Peyer's patch (tissue), 4 donors: ENCODE measurements at regions not wholly inside any gene's neighbourhood (a gene's known extent, or its start where the extent isn't known, plus 50 kb on each side); places are given as distances from the start of the nearest gene placed in this dataset.

Source experiments
- DNase-seq, 3 donors: peaks; one replicate each; pipeline ENCODE4 v3.0.0-alpha.2; 2017 to 2019
- H3K27ac ChIP-seq, 4 donors: fragments of 200-600 bp; sonication (generic); one replicate each; pipeline ENCODE4 v1.5.1; 2016 to 2019
- H3K27me3 ChIP-seq, 2 donors: fragments of 200-600 bp; sonication (generic); one replicate each; pipeline ENCODE4 v1.5.1; 2019
- H3K36me3 ChIP-seq, 3 donors: fragments of 200-600 bp; sonication (generic); one replicate each; pipeline ENCODE4 v1.5.1; 2016 to 2019
- H3K4me1 ChIP-seq, 4 donors: fragments of 200-600 bp; sonication (generic); one replicate each; pipeline ENCODE4 v1.5.1; 2016 to 2019
- H3K4me3 ChIP-seq, 4 donors: fragments of 200-600 bp; sonication (generic); 1 replicate in 3 of 4; 2 replicates in 1 of 4; pipeline ENCODE4 v1.5.1; 2016 to 2019; ENCODE audit warnings: mild to moderate bottlenecking in 1 of 4
- H3K9me3 ChIP-seq, 4 donors: fragments of 200-600 bp; sonication (generic); one replicate each; pipeline ENCODE4 v1.5.1; 2016 to 2019; ENCODE audit warnings: mild to moderate bottlenecking in 1 of 4
- POLR2A ChIP-seq, 2 donors: fragments of 450-650 bp; IDR thresholded peaks; one replicate each; pipeline ENCODE4 v1.5.1; 2017; ENCODE audit warnings: antibody characterized with exemption in 2 of 2, mild to moderate bottlenecking in 2 of 2, moderate library complexity in 2 of 2
- TF ChIP-seq, protein P1 (sequence below), 6 experiments: fragments of 450-650 bp in 4 of 6; fragments of 200-600 bp in 2 of 6; sonication (generic) in 1 of 6; IDR thresholded peaks; one replicate each; pipeline ENCODE4 v1.5.1; 2017 to 2019; ENCODE audit warnings: antibody characterized with exemption in 6 of 6, mild to moderate bottlenecking in 3 of 6, moderate library complexity in 1 of 6

DNA sequence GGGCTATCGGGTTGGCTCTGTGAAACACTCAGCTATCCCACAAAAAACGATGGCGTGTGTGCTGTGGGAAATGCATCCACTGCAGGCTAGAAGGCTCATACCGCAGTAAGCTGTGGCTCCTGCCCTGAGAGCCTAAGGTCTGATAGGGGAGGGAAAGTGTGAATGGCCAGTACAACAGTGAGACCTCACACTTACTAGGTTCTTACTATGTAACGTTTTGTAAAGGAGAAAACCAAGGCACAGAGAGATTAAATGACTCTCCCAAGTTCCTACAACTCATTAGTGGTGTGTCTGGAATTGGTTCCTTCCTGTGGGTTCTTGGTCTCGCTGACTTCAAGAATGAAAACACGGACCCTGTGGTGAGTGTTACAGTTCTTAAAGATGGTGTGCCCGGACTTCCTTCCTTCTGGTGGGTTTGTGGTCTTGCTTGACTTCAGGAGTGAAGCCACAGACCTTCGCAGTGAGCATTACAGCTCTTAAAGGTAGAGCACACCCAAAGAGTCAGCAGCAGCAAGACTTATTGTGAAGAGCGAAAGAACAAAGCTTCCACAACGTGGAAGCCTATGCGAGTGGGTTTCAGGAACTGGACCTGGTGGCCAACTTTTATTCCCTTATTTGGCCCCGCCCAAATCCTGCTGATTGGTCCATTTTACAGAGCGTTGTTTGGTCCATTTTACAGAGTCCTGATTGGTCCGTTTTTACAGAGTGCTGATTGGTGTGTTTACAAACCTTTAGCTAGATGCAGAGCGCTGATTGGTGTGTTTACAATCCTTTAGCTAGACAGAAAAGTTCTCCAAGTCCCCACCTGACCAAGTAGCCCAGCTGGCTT lies 161.7 kb downstream of the POLR2M start:
- Histone ChIP-seq H3K27me3 (no peaks in the 10 kb centered on the region), H3K27ac (no peak overlapping the region), H3K4me3 (no peak overlapping the region), H3K36me3 (no peaks in the 10 kb centered on the region), H3K9me3 (no peaks in the 10 kb centered on the region), H3K4me1 (no peaks in the 10 kb centered on the region)
- no peak for TF ChIP-seq POLR2A (IDR thresholded peaks at IDR 0.05)
- TF ChIP-seq, protein P1, sequence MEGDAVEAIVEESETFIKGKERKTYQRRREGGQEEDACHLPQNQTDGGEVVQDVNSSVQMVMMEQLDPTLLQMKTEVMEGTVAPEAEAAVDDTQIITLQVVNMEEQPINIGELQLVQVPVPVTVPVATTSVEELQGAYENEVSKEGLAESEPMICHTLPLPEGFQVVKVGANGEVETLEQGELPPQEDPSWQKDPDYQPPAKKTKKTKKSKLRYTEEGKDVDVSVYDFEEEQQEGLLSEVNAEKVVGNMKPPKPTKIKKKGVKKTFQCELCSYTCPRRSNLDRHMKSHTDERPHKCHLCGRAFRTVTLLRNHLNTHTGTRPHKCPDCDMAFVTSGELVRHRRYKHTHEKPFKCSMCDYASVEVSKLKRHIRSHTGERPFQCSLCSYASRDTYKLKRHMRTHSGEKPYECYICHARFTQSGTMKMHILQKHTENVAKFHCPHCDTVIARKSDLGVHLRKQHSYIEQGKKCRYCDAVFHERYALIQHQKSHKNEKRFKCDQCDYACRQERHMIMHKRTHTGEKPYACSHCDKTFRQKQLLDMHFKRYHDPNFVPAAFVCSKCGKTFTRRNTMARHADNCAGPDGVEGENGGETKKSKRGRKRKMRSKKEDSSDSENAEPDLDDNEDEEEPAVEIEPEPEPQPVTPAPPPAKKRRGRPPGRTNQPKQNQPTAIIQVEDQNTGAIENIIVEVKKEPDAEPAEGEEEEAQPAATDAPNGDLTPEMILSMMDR (IDR thresholded peaks at IDR 0.05) = no peak
- no peak for DNase-seq

DNA sequence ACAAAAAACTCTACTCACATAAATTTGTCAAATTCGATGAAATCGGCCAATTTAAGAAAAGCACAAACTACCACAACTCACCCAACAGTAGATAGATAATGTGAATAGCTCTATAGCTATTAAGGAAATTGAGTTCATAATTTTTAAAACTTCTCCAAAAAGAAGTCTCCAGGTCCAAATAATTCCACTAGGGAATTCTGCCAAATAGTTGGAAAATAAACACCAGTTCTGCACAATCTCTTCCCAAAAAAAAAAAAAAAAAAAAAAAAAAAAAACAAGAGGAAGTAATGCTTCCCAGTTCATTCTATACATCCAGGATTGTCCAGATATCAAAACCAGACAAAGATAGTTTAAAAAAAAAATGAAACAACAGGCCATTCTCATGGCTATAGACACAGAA lies 164.2 kb downstream of the POLR2M start:
- TF ChIP-seq POLR2A (IDR thresholded peaks at IDR 0.05) = no peak
- TF ChIP-seq, protein P1 (IDR thresholded peaks at IDR 0.05) = no peak
- no peak for DNase-seq
- H3K27me3 ChIP-seq = no peaks in the 10 kb centered on the region
- no peaks in the 10 kb centered on the region for H3K36me3 ChIP-seq
- no peak overlapping the region for H3K27ac ChIP-seq
- no peaks in the 10 kb centered on the region for H3K4me1 ChIP-seq
- no peak overlapping the region for H3K4me3 ChIP-seq
- H3K9me3 ChIP-seq = peaks cover 0 to 6% (median 0%) of the 10 kb centered on the region in 4 donors

DNA sequence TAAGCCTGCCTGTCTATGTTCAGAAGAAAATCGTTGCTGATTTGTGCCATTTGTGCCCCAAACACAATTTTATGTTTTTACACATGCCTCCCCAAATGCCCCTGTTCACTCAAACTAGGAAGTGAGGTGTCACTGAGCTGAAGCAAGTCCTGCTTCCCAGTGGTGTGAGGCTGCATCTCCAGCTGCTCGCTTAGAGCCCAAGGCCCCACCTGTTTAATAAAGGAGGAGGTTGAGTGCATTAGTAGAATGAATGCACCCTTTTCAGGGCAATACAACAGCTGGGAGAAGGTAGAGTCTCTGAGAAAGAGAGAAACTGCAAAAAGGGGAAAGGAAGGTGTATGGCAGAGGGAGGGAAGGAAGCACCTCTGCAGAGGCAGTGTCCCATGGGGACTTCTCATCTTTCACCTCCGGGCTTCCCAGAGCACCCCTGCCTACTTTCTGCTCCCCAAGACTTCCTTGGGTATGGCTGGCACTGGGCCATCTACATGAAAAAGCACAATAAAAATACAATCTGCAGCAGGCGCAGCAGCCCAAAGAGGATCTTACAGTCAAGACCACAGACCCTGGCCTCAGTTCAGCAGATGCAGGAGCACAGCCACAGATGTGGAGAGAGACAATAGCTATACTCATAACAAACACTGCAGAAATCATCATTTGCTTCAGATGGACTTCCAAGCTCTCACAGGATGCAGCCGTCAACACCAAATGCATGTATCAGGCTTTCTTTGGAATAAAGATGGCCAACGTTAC lies 165.9 kb downstream of the POLR2M start:
- Histone ChIP-seq H3K27me3 (no peaks in the 10 kb centered on the region), H3K36me3 (no peaks in the 10 kb centered on the region), H3K9me3 (peaks cover 0 to 6% (median 0%) of the 10 kb centered on the region in 4 donors), H3K27ac (no peak overlapping the region), H3K4me1 (no peaks in the 10 kb centered on the region), H3K4me3 (no peak overlapping the region)
- TF ChIP-seq, protein P1 (IDR thresholded peaks at IDR 0.05) = no peak
- TF ChIP-seq POLR2A (IDR thresholded peaks at IDR 0.05) = no peak
- DNase-seq = no peak

DNA sequence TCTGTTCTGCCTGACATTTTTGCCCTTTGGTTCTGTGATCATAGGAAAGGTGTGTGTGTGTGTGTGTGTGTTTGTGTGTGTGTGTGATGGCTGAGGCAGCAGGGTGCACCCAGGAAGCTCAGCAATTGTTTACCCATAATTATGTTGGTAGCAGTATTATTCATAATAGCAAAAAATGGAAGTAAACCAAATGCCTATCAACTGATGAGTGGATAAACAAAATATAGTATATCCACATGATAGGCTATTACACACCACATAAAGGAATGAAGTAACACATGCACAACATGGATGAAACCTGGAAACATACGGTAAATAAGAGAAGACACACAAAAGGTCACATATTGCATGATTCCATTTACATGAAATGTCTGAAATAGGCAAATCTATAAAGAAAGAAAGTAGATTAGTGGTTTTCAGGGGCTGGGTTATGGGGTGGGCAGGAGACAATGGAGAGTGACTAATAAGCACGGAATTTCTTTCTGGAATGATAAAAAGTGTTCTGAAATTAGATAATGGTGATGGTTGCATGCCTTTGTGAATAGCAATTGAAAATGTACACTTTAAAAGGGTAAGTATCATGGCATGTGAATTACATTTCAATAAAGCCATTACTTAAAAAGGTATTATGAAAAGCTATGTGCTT lies 167.2 kb downstream of the POLR2M start:
- Histone ChIP-seq H3K27me3 (no peaks in the 10 kb centered on the region), H3K4me3 (no peak overlapping the region), H3K9me3 (peaks cover 0 to 6% (median 0%) of the 10 kb centered on the region in 4 donors), H3K4me1 (no peaks in the 10 kb centered on the region), H3K36me3 (no peaks in the 10 kb centered on the region), H3K27ac (no peak overlapping the region)
- TF ChIP-seq, protein P1 (IDR thresholded peaks at IDR 0.05) = no peak
- no peak for TF ChIP-seq POLR2A (IDR thresholded peaks at IDR 0.05)
- DNase-seq = no peak

DNA sequence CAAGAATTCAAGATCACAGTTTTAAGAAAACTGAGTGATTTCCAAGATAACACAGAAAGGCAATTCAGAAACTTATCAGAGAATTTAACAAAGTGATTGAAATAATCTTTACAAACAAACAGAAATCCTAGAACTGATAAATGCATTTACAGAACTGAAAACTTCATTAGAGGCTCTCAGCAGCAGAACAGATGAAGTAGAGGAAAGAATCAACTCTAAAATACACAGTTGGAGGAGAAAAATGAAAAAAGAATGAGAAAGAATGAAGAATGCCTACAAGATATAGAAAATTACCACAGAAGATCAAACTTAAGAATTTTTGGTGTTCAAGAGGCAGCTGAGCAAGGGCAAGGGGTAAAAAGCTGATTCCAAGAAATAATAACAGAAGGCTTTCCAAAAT lies 168.8 kb downstream of the POLR2M start:
- Histone ChIP-seq H3K4me1 (no peaks in the 10 kb centered on the region), H3K4me3 (no peak overlapping the region), H3K36me3 (no peaks in the 10 kb centered on the region), H3K27me3 (no peaks in the 10 kb centered on the region), H3K27ac (no peak overlapping the region), H3K9me3 (peaks cover 0 to 6% (median 0%) of the 10 kb centered on the region in 4 donors)
- DNase-seq = no peak
- no peak for TF ChIP-seq POLR2A (IDR thresholded peaks at IDR 0.05)
- TF ChIP-seq, protein P1 (IDR thresholded peaks at IDR 0.05) = no peak
